ENCODE measurements at regions not wholly inside any gene's neighbourhood (a gene's known extent, or its start where the extent isn't known, plus 50 kb on each side); places are given as distances from the start of the nearest gene placed in this dataset.

DNA sequence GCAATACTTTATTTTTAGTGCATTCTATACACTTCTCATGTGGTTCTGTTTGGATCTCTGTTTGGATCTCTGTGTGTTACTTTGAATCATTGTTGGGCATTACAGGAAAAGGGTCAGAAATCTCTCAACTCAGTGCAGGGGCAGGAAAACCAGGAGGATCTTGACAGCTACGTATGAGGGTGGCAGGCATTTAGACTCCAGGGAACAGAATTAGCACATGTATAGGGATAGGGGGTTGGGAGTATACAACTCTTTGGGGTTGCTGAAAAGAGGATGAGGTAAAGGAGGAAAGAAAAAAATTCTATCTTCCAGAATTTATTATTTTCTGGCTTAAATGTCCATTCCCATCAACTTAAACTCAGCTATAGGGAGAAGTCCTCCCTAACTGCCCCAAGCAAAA is 59.4 kb upstream of the MKI67 start:
- no peak for TF ChIP-seq POLR2A (IDR thresholded peaks at IDR 0.05)
- TF ChIP-seq, protein P1, sequence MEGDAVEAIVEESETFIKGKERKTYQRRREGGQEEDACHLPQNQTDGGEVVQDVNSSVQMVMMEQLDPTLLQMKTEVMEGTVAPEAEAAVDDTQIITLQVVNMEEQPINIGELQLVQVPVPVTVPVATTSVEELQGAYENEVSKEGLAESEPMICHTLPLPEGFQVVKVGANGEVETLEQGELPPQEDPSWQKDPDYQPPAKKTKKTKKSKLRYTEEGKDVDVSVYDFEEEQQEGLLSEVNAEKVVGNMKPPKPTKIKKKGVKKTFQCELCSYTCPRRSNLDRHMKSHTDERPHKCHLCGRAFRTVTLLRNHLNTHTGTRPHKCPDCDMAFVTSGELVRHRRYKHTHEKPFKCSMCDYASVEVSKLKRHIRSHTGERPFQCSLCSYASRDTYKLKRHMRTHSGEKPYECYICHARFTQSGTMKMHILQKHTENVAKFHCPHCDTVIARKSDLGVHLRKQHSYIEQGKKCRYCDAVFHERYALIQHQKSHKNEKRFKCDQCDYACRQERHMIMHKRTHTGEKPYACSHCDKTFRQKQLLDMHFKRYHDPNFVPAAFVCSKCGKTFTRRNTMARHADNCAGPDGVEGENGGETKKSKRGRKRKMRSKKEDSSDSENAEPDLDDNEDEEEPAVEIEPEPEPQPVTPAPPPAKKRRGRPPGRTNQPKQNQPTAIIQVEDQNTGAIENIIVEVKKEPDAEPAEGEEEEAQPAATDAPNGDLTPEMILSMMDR (IDR thresholded peaks at IDR 0.05), result no peak

Data from uterus (tissue), 2 donors.